Left lobe of liver (tissue), 2 donors: ENCODE measurements at regions not wholly inside any gene's neighbourhood (a gene's known extent, or its start where the extent isn't known, plus 50 kb on each side); places are given as distances from the start of the nearest gene placed in this dataset.

Experiments used
- ATAC-seq: fragments of 200-7000 bp; cut with Tn5 transposase; one replicate; pipeline ENCODE4 v1.9.1; 2020; ENCODE audit warnings: mild to moderate bottlenecking, moderate library complexity
- DNase-seq: peaks from one replicate; pipeline ENCODE4 v3.0.0-alpha.2; 2020; ENCODE audit warnings: low spot score
- donor health status: DM: no; HTN: no; CAD: no; lungs with moderate emphysema.
- donor health status: DM: no; HTN: yes; CAD: no.

DNA sequence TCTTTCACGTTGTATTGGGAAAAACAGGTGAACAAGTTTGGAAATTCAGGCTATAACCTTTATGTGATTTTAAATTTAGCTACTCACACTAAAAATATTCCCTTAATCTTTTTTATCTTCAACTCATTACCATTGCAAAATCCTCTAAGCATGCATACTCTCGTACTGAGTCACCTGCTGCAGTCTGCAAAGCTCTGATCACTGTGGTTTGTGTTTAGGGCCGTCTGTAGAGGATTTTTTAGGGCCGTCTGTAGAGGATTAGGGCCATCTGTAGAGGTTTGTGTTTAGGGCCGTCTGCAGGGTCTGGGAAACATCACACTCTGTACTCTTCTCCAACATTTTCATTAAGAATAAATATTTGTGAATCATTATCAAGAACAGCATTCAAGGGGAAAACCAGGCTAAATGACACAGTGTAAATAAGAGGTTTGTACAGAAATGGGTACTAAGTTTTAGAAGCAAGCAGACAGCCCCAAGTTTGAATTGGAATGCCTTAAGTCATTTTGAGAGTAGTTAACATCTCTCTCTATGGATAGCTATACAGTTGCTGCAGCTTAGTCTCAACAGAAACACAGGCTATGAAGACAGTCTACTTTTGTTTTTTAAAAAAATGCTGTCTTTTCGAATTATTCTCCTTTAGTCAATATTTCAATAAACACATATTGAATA, 155.0 kb upstream of the TSLP start:
- DNase-seq (no peak), ATAC-seq (peak; percentile 68)

DNA sequence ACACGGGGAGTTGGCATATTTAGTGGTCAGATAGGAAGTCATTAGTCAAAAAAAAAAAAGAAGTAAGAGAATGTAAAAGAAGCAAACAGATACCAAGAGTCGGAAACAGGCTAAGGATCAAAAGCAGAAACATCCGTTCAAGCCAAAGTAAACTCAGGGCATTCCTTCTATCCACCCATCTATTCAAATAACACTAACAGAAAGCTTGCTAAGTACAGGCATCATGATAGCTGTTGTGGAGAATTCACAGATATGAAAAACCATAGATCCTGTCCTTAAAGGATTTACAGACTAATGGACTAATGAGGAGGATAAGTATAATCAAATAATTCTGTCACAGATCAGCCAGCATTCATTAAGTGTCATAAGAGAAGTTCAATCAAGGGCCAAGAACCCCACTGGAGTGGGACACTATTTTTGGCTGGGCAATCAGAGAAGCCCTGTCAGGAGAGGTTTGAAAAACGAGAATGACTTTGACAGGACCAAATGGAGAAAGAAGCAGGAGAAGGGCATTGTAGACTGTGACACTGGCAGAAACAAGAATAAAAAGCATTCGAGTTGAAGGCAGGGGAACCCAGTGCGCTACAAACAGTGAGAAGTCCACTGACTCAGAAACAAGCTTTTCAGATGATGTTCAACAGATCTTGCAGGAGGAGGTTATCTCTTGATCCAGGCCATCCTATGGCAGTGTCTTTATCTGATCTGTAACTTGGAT, 154.2 kb upstream of the TSLP start:
- no peak for ATAC-seq

DNA sequence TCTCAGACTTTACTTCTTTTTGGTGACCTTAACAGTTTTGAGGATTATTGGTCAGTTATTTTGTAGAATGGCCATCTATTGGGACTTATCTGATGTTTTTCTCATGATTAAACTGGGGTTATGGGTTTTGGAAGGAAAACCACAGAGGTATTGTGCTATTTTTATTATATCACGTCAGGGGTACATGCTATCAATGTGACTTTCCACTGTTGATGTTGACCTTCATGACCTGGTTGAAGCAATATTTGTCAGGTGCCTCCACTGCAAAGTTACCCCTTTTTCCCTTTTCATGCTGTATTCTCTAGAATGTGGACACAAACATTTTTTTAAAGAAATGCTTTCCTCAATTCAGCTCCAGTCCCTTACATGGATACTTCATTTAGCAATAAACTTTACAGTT, 152.8 kb upstream of the TSLP start:
- DNase-seq (no peak), ATAC-seq (no peak)

More for the DNA sequence above, 154.2 kb upstream of the TSLP start:
- no peak for DNase-seq

DNA sequence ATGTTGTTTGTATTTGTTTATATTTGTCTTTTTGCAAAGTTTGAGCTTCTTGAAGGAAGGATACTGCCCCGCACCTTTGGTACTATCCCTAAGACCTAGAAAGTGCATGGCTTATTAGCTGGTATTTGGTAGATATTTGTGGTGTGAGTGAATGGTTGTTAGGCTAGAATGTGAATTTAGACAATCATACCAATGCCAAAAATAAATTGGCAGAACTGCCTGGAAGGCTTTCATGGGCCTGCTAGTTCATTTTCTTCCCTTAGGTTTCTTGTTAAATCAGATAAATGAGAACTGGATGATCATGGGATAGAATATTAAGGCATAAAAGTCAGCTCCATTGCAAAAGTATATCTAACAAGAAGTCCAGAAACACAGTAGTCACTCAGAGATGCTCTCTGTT, 147.5 kb upstream of the TSLP start:
- no peak for ATAC-seq
- no peak for DNase-seq

DNA sequence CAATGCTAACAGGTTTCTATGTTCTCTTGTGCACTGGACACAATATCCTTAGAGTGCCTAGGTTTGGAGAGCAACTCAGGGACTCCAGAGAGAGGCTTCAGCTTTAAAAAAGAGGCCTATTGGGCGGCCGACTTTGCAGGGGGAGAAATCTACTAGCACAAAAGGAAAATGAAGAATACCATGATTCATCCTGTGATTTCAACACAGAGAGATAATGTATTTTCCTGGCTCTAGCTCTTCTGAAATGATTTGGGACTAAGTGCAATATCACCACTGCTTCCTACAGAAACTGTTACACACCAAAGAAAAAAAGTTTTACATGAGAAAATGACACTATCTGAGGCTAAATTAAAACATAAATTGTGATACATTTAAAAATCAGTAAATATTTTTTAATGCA, 146.1 kb upstream of the TSLP start:
- ATAC-seq (no peak), DNase-seq (no peak)

DNA sequence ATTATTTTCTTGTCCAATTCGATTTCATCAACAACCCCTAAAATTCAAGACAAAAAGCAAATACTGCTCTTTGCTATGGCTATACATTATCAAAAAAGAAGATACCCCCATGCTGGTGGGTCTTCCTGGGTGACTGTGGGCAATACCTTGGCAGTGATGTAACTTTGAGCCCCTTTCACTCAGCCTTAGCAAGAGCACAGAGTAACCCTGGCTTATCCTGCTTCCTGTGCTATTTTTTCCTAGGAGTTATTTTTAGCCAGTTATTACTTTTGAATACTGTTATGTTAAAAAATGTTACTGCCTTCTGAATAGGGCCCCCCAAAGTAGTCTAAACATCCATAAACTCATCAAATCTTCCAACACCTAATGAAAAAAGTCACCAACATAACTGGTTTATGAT, 145.6 kb upstream of the TSLP start:
- ATAC-seq (no peak), DNase-seq (no peak)

DNA sequence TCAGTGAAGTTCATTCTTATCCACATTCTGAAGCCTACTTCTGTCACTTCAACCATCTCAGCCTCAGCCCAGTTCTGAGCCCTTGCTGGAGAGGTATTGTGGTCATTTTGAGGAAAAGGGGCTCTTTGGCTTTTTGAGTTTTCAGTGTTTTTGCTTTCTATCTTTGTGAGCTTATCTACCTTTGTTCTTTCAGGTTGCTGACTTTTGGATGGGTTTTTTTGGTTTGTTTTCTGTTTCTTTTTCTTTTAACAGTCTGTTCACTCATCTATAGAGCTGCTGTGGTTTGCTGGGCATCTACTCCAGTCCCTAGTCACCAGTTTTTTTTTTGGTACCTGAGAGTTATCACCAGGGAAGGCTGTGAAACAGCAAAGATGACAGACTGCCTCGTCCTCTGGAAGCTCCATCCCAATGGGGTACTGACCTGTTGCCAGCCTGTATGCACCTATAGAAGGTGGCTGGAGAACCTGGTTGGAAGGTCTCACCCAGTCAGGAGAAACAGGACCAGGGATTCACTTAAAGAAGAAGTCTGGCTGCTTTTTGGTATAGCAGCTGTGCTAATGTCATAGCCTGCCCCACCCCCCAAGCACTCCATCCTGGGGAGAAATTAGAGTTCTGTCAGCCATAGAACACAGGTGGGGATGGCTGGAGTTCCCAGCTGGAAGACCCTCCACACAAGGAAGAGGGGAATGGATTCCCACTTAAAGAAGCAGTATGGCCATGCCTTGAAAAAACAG, 138.6 kb upstream of the TSLP start:
- ATAC-seq = no peak
- no peak for DNase-seq

DNA sequence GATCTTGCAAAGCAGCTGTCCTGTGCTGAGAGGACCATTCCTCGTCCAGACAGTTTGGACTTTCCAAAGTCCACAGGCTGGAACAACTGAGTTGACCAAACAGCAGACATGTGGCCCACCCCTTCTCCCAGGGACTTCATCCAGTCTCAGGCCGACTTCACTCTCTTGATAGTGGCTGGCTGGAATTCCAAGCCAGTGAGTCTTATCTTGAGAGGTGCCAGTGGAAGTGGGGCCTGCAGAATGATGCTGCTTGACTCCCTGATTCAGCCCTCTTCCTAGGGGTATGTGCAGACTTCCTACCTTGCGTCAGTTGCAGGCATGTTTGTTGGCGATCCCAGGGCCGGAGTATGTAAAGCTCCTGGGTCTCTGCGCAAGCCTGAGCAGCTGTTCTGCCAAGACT, 131.4 kb upstream of the TSLP start:
- DNase-seq (no peak), ATAC-seq (no peak)

DNA sequence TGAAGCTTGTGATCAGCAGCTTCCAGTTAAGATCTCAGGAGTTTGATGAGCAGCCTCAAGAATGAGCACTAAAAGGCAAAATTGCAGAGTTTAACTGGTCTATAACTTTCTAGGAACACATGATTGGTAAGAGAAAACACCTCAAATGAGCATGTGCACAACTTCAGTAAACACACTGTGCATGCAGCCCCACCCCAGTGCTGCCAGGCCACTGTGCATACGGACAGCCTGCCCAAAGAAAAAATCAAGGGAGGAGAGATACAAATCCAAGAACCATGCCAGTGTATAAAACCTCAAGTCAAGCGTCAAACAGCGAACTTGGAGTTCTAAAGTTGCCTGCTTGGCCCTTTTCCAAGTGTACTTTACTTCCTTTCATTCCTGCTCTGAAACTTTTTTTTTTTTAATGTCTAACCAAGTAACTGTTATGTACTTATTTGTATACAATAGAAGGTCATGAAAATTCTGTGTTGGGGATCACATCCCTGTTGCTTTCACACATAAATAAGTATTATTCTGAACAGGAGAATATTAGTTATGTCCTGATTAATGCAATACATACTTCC, 125.6 kb upstream of the TSLP start:
- ATAC-seq (peak; percentile 66), DNase-seq (no peak)

DNA sequence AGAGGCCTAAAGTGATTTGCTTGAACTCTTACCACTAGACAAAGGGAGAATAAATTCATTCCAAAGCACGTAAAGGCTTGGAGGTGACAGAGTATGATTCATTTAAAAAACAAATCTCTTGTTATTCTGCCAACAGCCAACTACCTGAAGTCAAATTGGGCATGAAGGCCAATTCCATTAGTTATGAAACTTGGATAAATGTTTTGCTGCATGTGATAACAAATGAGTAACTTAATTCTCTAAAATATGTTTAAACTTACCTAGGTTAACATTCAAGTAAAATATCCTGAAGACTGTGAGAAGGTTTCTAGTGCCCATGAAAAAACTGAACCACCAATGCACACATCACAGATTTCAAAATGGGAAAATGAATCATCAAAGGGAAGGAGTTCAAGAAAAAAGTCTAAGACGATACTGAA, 120.1 kb upstream of the TSLP start:
- DNase-seq = no peak
- no peak for ATAC-seq

DNA sequence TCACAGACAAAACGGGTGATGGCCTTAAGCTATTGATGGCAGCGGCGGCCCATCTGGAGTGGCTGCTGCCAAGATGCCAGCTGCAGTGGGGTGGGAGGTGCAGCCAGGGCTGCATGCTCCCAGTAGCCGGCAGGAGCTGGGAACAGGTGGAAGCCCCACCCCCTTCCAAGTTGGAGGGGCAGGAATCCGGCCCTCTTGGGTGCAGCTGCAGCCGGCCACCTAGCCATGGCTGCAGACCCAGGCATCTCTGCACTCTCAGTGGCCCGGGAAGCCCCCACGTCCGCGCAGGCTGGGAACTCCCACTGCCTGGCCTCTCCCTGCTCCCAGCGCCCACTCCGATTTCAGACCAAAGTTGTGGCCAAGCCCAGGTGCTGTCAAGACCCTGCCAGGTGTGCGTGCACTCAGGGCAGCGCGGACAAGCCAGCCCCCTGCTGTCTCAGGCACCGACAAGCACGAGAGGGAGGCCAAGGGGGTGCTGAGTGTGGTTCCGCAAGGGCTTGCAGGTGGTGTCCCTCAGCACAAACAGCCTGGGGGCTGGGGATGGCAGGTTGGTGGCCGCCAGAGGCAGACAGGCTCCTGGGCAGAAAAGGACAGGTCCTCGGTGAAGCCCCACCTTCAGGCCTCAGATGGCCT, 115.1 kb upstream of the TSLP start:
- DNase-seq (no peak), ATAC-seq (no peak)

DNA sequence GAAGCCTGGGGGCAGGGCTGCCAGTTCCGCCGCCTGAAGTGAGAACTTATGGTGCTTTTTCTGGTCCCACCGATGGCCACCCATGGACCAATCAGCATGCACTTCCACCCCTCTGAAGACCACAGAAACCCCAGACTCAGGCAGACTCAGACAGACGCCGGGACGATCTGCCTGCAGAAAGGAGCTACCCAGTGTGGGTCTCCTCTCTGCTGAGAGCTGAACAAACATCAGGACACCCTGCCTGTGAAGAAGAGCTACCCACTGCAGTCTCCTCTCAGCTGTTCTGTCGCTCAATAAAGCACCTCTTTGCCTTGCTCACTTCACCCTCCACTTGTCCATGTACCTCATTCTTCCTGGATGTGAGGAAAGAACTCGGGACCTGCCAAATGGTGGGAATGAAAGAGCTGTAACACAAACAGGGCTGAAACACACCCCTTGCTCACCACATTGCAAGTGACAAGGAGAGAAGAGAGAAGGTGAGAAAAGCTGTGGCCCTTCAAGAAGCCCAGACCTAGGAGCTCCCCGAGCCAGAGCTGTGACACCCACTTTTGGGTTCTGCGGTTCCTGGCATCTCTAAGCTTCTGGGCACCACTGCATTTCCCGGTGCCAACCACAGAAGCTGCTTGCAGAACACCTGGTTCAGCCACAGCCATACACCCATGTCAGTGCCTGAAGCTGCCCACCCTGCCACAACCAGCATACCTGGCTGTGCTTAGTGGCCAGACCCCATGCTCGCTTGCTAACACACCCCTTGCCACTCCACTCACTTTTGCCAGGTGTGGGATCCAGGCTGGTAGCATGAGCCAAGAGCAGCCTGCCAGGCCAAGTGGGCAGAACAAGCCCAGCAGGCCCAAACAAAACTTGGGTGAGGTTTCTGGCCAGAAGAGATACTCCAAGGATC, 114.3 kb upstream of the TSLP start:
- DNase-seq (no peak), ATAC-seq (no peak)

DNA sequence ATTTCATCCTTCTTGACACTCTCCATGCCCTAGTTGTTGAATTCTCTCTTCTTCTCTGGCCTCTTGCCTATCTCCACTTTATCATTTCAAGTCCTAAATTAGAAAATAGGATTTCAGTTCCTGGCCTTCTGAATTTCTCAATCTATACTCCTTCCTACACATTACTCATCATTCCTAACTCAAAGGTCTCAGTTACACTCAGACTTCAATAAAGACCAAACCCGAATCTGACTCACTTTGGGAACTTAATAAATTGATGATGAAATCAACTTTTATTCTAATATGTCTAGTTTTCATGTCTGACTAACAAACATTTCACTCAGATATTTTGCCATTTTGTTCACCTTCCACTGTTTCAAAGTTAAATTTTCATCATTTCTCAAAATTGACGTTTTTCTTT, 113.6 kb upstream of the TSLP start:
- ATAC-seq = no peak

DNA sequence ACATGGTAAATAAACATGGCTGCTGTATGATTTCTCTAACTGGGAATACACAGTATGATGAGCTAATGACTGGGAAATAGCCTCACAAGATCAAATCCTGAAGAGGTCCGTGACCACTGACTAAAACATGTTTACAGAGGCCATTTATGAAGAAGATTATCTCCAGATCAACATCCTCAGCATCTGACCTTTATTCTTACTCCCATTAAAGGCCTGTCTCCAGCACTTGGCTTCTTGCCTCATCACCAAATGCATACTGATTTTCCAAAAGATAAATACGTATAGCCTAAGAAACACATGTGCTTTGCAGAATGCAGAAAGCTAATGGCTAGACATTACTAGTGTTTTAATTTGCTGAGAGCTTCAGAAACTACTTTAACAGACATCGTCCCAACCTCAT, 108.0 kb upstream of the TSLP start:
- ATAC-seq (no peak), DNase-seq (no peak)

More for the DNA sequence above, 113.6 kb upstream of the TSLP start:
- DNase-seq = no peak

DNA sequence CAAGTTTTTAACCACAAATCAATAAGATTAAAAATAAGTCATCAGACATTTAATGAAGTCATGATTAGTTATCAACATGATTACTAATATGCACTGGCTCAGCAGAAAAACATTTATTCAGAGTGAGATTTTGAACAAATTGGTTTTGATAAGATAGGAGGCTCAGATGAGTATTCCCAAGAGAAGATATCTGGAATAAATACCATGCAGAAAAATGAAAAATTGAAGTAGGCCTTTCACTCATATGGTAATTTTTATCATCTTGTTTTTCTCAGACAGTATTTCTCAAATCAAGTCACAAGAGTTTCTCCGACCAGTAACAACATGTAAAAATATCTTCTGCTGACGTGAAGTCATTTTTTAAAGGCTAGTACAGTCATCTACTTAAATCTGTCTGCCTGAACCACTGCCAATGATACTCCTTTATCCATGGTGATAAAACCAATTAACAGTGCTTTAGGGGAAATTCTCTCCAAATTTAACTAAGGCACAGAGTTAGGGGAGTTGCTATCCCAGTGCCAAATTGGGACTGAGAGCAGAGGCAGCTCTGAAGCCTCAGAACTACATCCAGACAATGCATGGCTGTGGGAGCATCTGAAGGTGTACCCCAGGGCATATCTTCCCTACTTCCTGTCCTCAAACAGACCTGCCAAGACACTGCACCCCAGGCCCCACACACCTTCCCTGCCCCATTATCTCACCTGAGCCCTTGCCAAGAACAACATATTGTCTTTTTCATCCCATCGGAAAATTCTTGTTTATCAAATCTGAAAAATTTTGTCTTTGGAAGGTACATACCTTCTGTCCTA, 105.5 kb upstream of the TSLP start:
- ATAC-seq (no peak), DNase-seq (no peak)

DNA sequence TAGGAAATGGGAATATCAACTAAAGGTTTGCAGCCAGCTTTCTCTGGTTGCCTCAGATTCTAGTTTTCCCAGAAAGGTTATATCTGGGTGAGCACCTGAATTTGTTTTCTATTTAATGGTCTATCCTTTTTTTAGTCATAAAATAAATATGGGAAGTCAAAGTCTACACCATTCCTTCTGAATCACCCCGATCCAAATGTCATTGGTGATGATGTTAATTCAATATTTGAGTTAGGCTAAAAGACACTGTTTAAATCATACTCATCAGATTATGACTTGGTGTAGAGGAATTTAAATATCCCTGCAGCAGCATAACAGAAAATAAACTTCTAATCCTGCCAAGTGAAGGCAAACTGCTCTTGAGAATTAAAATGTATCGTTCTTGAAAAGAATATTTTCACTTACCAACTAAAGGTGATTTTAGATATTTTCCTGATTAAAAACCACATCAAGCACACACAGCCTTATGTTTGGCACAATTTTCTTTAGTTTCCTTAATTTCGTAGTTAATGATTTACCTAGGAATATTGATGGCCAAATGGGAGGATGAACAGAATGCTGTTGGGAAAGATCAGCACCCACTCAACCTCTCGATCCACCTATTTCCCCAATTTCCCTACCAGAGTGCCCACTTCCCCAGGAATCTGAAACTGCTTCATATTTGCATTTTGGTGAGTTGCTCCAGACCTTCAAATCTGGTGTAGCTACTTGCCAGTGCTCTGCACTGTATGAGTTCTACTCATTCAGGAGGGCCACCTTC, 103.1 kb upstream of the TSLP start:
- ATAC-seq = peak; percentile 82
- no peak for DNase-seq

DNA sequence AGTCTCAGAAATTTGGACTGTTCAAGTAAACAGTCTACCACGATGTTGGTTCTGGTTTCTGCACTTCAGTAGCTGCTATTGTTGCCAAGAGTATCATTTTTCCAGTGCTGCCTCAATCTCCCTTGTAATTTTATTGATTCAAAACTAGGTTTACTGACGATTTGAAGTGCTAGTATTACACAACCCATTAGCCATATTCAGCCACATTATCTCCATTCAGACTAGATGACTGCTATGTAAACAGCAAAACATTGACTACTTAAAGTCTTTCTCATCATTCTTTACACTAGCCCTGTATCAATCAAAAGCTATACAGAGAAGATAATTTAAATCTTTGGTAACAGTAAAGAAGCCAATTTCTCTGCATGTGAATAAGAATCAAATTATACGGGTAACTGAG, 102.0 kb upstream of the TSLP start:
- DNase-seq = no peak
- no peak for ATAC-seq

DNA sequence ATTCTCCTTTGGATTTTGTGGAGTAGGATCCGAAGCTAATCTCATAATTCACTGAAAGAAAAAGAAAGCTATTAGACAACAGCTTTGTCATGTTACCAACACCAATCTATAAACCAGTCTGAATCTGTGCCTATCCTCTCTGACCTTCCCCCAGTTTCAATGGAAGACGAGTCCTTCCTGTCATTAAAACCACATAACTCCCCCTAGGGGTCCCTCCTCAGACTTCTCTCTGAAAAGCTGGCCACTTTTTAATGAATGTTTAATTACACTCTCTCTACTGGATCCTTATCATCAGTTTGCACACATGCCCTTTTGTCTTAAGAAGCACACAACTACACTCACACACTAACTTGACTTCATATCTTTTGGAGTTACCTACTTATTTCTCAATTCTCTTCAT, 98.0 kb upstream of the TSLP start:
- DNase-seq = no peak

DNA sequence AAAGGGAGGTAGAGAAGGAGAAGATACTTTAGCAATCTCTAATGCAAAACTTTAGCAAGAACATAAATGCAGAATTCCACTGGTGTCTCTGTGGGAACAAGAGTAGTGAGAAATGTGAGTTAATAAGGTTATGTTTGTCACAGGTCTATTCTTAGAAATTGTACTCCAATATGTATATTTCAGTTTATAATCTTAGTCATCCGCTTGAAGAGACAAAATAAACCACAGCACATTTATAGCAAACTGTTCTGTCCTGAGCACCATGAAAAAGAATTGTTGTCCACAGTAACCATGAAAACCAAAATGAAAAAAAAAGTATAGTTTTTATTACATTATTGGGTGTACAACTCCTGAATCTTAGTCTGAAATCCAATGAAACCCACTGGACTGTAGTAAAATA, 93.6 kb upstream of the TSLP start:
- ATAC-seq (no peak), DNase-seq (no peak)

More for the DNA sequence above, 98.0 kb upstream of the TSLP start:
- no peak for ATAC-seq
